Chondrocyte (in vitro differentiated cells): ENCODE measurements at regions not wholly inside any gene's neighbourhood (a gene's known extent, or its start where the extent isn't known, plus 50 kb on each side); places are given as distances from the start of the nearest gene placed in this dataset.

Source experiments
- DNase-seq: peaks from one replicate; pipeline ENCODE4 v3.0.0; 2021; ENCODE audit warnings: mixed read lengths, low spot score
- H3K27ac Mint-ChIP-seq: one replicate; pipeline ENCODE4 v1.8.0; 2021; ENCODE audit warnings: mild to moderate bottlenecking, moderate library complexity, mixed read lengths; ENCODE audit not compliant: unreplicated experiment
- H3K27me3 Mint-ChIP-seq: 2 replicates; pipeline ENCODE4 v1.8.0; 2021; ENCODE audit warnings: low read depth, mixed read lengths
- H3K36me3 Mint-ChIP-seq: 2 replicates; pipeline ENCODE4 v1.8.0; 2021; ENCODE audit warnings: low read depth, mixed read lengths
- H3K4me1 Mint-ChIP-seq: 2 replicates; pipeline ENCODE4 v1.8.0; 2021; ENCODE audit warnings: low read depth, mild to moderate bottlenecking, mixed read lengths
- H3K4me3 Mint-ChIP-seq: one replicate; pipeline ENCODE4 v1.8.0; 2021; ENCODE audit warnings: mild to moderate bottlenecking, moderate library complexity, mixed read lengths; ENCODE audit not compliant: unreplicated experiment
- H3K9me3 Mint-ChIP-seq: 2 replicates; pipeline ENCODE4 v1.8.0; 2021; ENCODE audit warnings: low read depth, mixed read lengths
- CTCF ChIP-seq: fragments of 200-600 bp; sonication (generic); IDR thresholded peaks from 2 replicates; pipeline ENCODE4 v1.5.0; 2021; ENCODE audit warnings: antibody characterized with exemption, mild to moderate bottlenecking, moderate library complexity

GRCh38 chr16:86432048-86432447 is 78.3 kb upstream of the FOXF1 start:
- Mint-ChIP-seq H3K9me3 (no peaks in the 10 kb centered on the region), H3K4me1 (no peaks in the 10 kb centered on the region), H3K27ac (no peak overlapping the region), H3K4me3 (no peak overlapping the region), H3K36me3 (no peaks in the 10 kb centered on the region), H3K27me3 (peaks cover 30% of the 10 kb centered on the region)
- no peak for TF ChIP-seq CTCF
- no peak for DNase-seq

- Mint-ChIP-seq H3K27me3 (peaks cover 36% of the 10 kb centered on the region), H3K27ac (no peak overlapping the region), H3K4me3 (no peak overlapping the region), H3K4me1 (no peaks in the 10 kb centered on the region), H3K9me3 (no peaks in the 10 kb centered on the region), H3K36me3 (no peaks in the 10 kb centered on the region)
- no peak for DNase-seq
- TF ChIP-seq CTCF, result no peak
These were observed 77.6 kb upstream of the FOXF1 start for GRCh38 chr16:86432691-86433090.

GRCh38 chr16:86436466-86437185 is 73.7 kb upstream of the FOXF1 start:
- Mint-ChIP-seq H3K9me3 (no peaks in the 10 kb centered on the region), H3K27me3 (peaks cover 49% of the 10 kb centered on the region), H3K27ac (no peak overlapping the region), H3K4me3 (no peak overlapping the region), H3K36me3 (no peaks in the 10 kb centered on the region), H3K4me1 (no peaks in the 10 kb centered on the region)
- DNase-seq, result no peak
- TF ChIP-seq CTCF, result no peak

- Mint-ChIP-seq H3K27me3 (peaks cover 47% of the 10 kb centered on the region), H3K9me3 (no peaks in the 10 kb centered on the region), H3K36me3 (no peaks in the 10 kb centered on the region), H3K4me1 (no peaks in the 10 kb centered on the region), H3K4me3 (no peak overlapping the region), H3K27ac (no peak overlapping the region)
- DNase-seq, result no peak
- TF ChIP-seq CTCF, result no peak
These were observed 73.0 kb upstream of the FOXF1 start for GRCh38 chr16:86437348-86437747.

- TF ChIP-seq CTCF, result no peak
- H3K9me3 Mint-ChIP-seq, result peaks cover 5% of the 10 kb centered on the region
- H3K4me3 Mint-ChIP-seq, result no peak overlapping the region
- no peak for DNase-seq
- H3K4me1 Mint-ChIP-seq, result no peaks in the 10 kb centered on the region
- H3K27me3 Mint-ChIP-seq, result peaks cover 36% of the 10 kb centered on the region
- peaks cover 1% of the 10 kb centered on the region for H3K36me3 Mint-ChIP-seq
- no peak overlapping the region for H3K27ac Mint-ChIP-seq
These were observed 67.6 kb upstream of the FOXF1 start for GRCh38 chr16:86442703-86443102.
